Endothelial cell of umbilical vein (primary cell): ENCODE measurements at regions not wholly inside any gene's neighbourhood (a gene's known extent, or its start where the extent isn't known, plus 50 kb on each side); places are given as distances from the start of the nearest gene placed in this dataset.

Source experiments
- BruUV-seq: library from RNA; stranded (reverse); fragments of 400-500 nt; replicated peaks from 2 replicates; lab custom pipeline; 2021; lab: Mats Ljungman, UMichigan
- CTCF ChIA-PET: fragments of 300-600, 350-600 bp; sonication (Branson Sonifier 250); formaldehyde crosslinking; loops from one replicate; lab custom pipeline; 2021; ENCODE audit warnings: antibody characterized with exemption, inconsistent platforms; lab: Charles Lee
- POLR2A ChIA-PET: fragments of 300-600, 350-600 bp; sonication (Branson Sonifier 250); formaldehyde crosslinking; loops from one replicate; lab custom pipeline; 2021; ENCODE audit warnings: antibody characterized with exemption, inconsistent platforms; lab: Charles Lee
- DNase-seq: peaks from one replicate; pipeline ENCODE4 v3.0.0-alpha.2; 2011; ENCODE audit warnings: low read depth, low spot score
- FAIRE-seq: peaks from 2 replicates; lab custom pipeline; 2011; peaks lifted over from hg19 to GRCh38; lab: Jason Lieb, UNC
- H2AFZ ChIP-seq: 2 replicates; pipeline ENCODE4 v1.6.0; 2012; ENCODE audit warnings: low read depth, low read length, control low read depth, inconsistent platforms
- H3K27ac ChIP-seq: 2 replicates; pipeline ENCODE4 v1.5.1; 2011; ENCODE audit warnings: low read depth, mild to moderate bottlenecking, control low read depth, low read length, moderate library complexity; ENCODE audit not compliant: insufficient read depth
- H3K27me3 ChIP-seq, 2 experiments: 2 replicates each; pipeline versions ENCODE4 v1.6.0 to v1.6.1; 2011; ENCODE audit warnings: low read length in 2 of 2, mixed read lengths in 1 of 2; ENCODE audit not compliant: control insufficient read depth in 2 of 2, insufficient read depth in 2 of 2
- H3K36me3 ChIP-seq, 2 experiments: 2 replicates in 1 of 2; 3 replicates in 1 of 2; pipeline ENCODE4 v1.5.1; 2011; ENCODE audit warnings: low read length in 2 of 2, mild to moderate bottlenecking in 1 of 2, moderate library complexity in 1 of 2; ENCODE audit not compliant: control insufficient read depth in 2 of 2, insufficient read depth in 2 of 2; ENCODE audit errors: extremely low read depth in 1 of 2
- H3K4me1 ChIP-seq: 3 replicates; pipeline ENCODE4 v1.5.1; 2011; ENCODE audit warnings: mild to moderate bottlenecking, low read length; ENCODE audit not compliant: control insufficient read depth, insufficient read depth; ENCODE audit errors: extremely low read depth
- H3K4me2 ChIP-seq: 2 replicates; pipeline ENCODE4 v1.6.1; 2011; ENCODE audit warnings: low read length, control low read depth, mixed read lengths; ENCODE audit not compliant: insufficient read depth
- H3K4me3 ChIP-seq, 3 experiments: fragments of 200-600 bp in 1 of 3; sonication (generic), shearing (Covaris generic) in 1 of 3; replicated peaks in 1 of 3; 2 replicates each; pipeline ENCODE4 v1.5.1; 2011 to 2016; ENCODE audit warnings: control low read depth in 3 of 3, low read length in 3 of 3, mild to moderate bottlenecking in 2 of 3, inconsistent platforms in 1 of 3, low read depth in 1 of 3, moderate library complexity in 1 of 3; ENCODE audit not compliant: insufficient read depth in 1 of 3
- H3K79me2 ChIP-seq: 2 replicates; pipeline ENCODE4 v1.6.0; 2012; ENCODE audit warnings: low read length, inconsistent platforms; ENCODE audit not compliant: control insufficient read depth, insufficient read depth
- H3K9ac ChIP-seq: replicated peaks from 2 replicates; pipeline ENCODE3; 2011; ENCODE audit warnings: low read length, control low read depth; ENCODE audit not compliant: insufficient read depth; ENCODE audit errors: extremely low read depth
- H3K9me1 ChIP-seq: replicated peaks from 3 replicates; pipeline ENCODE4 v1.6.0; 2011; ENCODE audit warnings: mild to moderate bottlenecking, low read length; ENCODE audit not compliant: control insufficient read depth, insufficient read depth; ENCODE audit errors: extremely low read depth
- H3K9me3 ChIP-seq: replicated peaks from 2 replicates; pipeline ENCODE4 v1.5.1; 2012; ENCODE audit warnings: low read length, inconsistent platforms; ENCODE audit not compliant: control insufficient read depth, insufficient read depth
- H4K20me1 ChIP-seq: replicated peaks from 2 replicates; pipeline ENCODE3; 2011; ENCODE audit warnings: mild to moderate bottlenecking, low read length; ENCODE audit not compliant: control insufficient read depth, insufficient read depth; ENCODE audit errors: extremely low read depth
- EZH2 ChIP-seq: IDR thresholded peaks from 2 replicates; pipeline ENCODE4 v1.6.1; 2012; ENCODE audit warnings: borderline replicate concordance, low read depth, mild to moderate bottlenecking, moderate library complexity, low read length, inconsistent platforms; ENCODE audit not compliant: severe bottlenecking
- FOS ChIP-seq: IDR thresholded peaks from 2 replicates; pipeline ENCODE4 v1.6.1; 2011; ENCODE audit warnings: mild to moderate bottlenecking, low read length, moderate library complexity, borderline replicate concordance; ENCODE audit not compliant: insufficient read depth
- GATA2 ChIP-seq: IDR thresholded peaks from 2 replicates; pipeline ENCODE4 v1.7.0; 2011; ENCODE audit warnings: low read depth, mild to moderate bottlenecking, moderate library complexity, mixed read lengths, low read length; ENCODE audit not compliant: insufficient read length, insufficient read depth
- JUN ChIP-seq: IDR thresholded peaks from 2 replicates; pipeline ENCODE4 v1.6.1; 2011; ENCODE audit warnings: borderline replicate concordance, low read depth; ENCODE audit not compliant: insufficient read length, insufficient read depth
- MYC ChIP-seq: IDR thresholded peaks from one replicate; pipeline ENCODE4 v1.6.1; 2011; ENCODE audit warnings: mild to moderate bottlenecking, low read depth, low read length
- POLR2A ChIP-seq: IDR thresholded peaks from 2 replicates; pipeline ENCODE4 v1.6.1; 2012; ENCODE audit warnings: low read depth, mild to moderate bottlenecking, control low read depth, low read length
- POLR2AphosphoS5 ChIP-seq: IDR thresholded peaks from 2 replicates; pipeline ENCODE4 v1.6.1; 2012; ENCODE audit warnings: low read depth, mild to moderate bottlenecking, control low read depth, low read length, moderate library complexity; ENCODE audit not compliant: insufficient read depth
- dilution Hi-C: fragments of 300-500 bp; cut with MboI; formaldehyde crosslinking; loops from one replicate; pipeline ENCODE4 v1.15.0; 2019; ENCODE audit warnings: low sequenced_read_pairs; ENCODE audit not compliant: extremely low pct_ligation_motif_present
- intact Hi-C: fragments of 100-400 bp; cut with micrococcal nuclease; formaldehyde crosslinking; loops from one replicate; pipeline ENCODE4 v1.10.0; 2022
- TF ChIP-seq, protein P1 (sequence below), 2 donors: IDR thresholded peaks; 1 replicate in 1 of 2; 2 replicates in 1 of 2; pipeline ENCODE4 v1.5.1; 2011; ENCODE audit warnings: low read length in 2 of 2, mild to moderate bottlenecking in 2 of 2, moderate library complexity in 2 of 2, control low read depth in 1 of 2, inconsistent platforms in 1 of 2, low read depth in 1 of 2; ENCODE audit not compliant: insufficient read depth in 1 of 2; ENCODE audit errors: extremely low read depth in 1 of 2
- TF ChIP-seq, protein P2 (sequence below): IDR thresholded peaks from 2 replicates; pipeline ENCODE4 v1.6.1; 2011; ENCODE audit not compliant: insufficient read depth, insufficient read length

DNA sequence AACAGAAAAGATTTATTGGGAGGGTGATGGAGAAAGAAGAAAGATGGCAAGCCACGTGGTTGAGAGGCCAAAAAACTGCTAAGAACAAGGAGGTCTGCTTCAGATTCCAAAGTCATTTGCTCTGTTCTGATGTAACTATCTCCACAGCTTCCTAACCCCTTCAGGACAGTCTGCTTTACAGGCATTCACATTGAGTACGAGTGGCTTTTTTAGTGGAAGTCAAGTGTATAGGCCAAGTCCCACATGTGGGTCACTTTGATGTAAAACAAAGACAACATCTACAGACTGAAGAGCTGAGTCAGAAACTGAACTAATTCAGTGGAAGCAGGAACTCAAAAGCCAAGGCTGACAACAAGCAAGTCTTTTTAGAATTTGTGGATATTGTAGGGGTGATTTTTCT is 128.7 kb upstream of the F3 start:
- dilution Hi-C loops (no loop called here), intact Hi-C loops (no loop called here)
- H4K20me1 ChIP-seq = no peaks in the 10 kb centered on the region
- no peak overlapping the region for H3K27ac ChIP-seq
- H3K36me3 ChIP-seq = no peaks in the 10 kb centered on the region
- H3K9me1 ChIP-seq = no peaks in the 10 kb centered on the region
- H3K9me3 ChIP-seq = no peaks in the 10 kb centered on the region
- no peak overlapping the region for H2AFZ ChIP-seq
- H3K4me2 ChIP-seq = no peak overlapping the region
- FAIRE-seq = no peak
- BruUV-seq = no TSS peak
- DNase-seq = no peak
- peaks cover 7 to 16% of the 10 kb centered on the region in 2 experiments for H3K27me3 ChIP-seq
- H3K9ac ChIP-seq = no peak overlapping the region
- no peaks in the 10 kb centered on the region for H3K79me2 ChIP-seq
- ChIA-PET CTCF (no interaction called here), POLR2A (no interaction called here)
- TF ChIP-seq GATA2 (no peak), MYC (no peak), JUN (no peak), FOS (no peak), POLR2AphosphoS5 (no peak), EZH2 (no peak), POLR2A (no peak)
- TF ChIP-seq, protein P1, sequence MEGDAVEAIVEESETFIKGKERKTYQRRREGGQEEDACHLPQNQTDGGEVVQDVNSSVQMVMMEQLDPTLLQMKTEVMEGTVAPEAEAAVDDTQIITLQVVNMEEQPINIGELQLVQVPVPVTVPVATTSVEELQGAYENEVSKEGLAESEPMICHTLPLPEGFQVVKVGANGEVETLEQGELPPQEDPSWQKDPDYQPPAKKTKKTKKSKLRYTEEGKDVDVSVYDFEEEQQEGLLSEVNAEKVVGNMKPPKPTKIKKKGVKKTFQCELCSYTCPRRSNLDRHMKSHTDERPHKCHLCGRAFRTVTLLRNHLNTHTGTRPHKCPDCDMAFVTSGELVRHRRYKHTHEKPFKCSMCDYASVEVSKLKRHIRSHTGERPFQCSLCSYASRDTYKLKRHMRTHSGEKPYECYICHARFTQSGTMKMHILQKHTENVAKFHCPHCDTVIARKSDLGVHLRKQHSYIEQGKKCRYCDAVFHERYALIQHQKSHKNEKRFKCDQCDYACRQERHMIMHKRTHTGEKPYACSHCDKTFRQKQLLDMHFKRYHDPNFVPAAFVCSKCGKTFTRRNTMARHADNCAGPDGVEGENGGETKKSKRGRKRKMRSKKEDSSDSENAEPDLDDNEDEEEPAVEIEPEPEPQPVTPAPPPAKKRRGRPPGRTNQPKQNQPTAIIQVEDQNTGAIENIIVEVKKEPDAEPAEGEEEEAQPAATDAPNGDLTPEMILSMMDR (IDR thresholded peaks at IDR 0.05; ENCODE audit: extremely low read depth in 1 of 2, insufficient read depth in 1 of 2, low read depth in 1 of 2, low read length in 2 of 2) = no peak
- TF ChIP-seq, protein P2, sequence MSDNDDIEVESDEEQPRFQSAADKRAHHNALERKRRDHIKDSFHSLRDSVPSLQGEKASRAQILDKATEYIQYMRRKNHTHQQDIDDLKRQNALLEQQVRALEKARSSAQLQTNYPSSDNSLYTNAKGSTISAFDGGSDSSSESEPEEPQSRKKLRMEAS = no peak
- H3K4me3 ChIP-seq = no peak overlapping the region
- no peaks in the 10 kb centered on the region for H3K4me1 ChIP-seq
